ENCODE measurements at regions not wholly inside any gene's neighbourhood (a gene's known extent, or its start where the extent isn't known, plus 50 kb on each side); places are given as distances from the start of the nearest gene placed in this dataset.

- Histone ChIP-seq H2AFZ (ENCODE audit: low read depth, low read length) (no peak overlapping the region), H3K4me2 (ENCODE audit: low read length) (no peak overlapping the region), H3K4me1 (ENCODE audit: insufficient read depth, low read length) (no peaks in the 10 kb centered on the region), H3K27ac (ENCODE audit: low read depth, low read length) (no peak overlapping the region), H3K9me3 (ENCODE audit: insufficient read depth, low read depth, low read length) (no peaks in the 10 kb centered on the region), H3K79me2 (ENCODE audit: insufficient read depth, low read length) (no peaks in the 10 kb centered on the region), H3K9ac (ENCODE audit: low read length) (no peak overlapping the region), H3K4me3 (ENCODE audit: insufficient read depth, low read depth, low read length) (no peak overlapping the region), H4K20me1 (ENCODE audit: insufficient read depth, low read length) (no peaks in the 10 kb centered on the region), H3K27me3 (ENCODE audit: insufficient read depth, low read length) (no peaks in the 10 kb centered on the region), H3K36me3 (ENCODE audit: insufficient read depth, low read length) (no peaks in the 10 kb centered on the region)
- FAIRE-seq (no peak), DNase-seq (ENCODE audit: low read depth) (no peak)
- Mint-ChIP-seq H3K36me3 (ENCODE audit: low read depth, unreplicated experiment) (no peaks in the 10 kb centered on the region), H3K27ac (ENCODE audit: unreplicated experiment) (no peak overlapping the region), H3K4me1 (ENCODE audit: low read depth, unreplicated experiment) (no peaks in the 10 kb centered on the region), H3K27me3 (ENCODE audit: low read depth, unreplicated experiment) (peaks cover 21% of the 10 kb centered on the region), H3K9me3 (ENCODE audit: unreplicated experiment) (peaks cover 12% of the 10 kb centered on the region), H3K4me3 (ENCODE audit: unreplicated experiment) (no peak overlapping the region)
- TF ChIP-seq EZH2 (IDR thresholded peaks at IDR 0.05; ENCODE audit: insufficient read depth, low read length), result no peak
- TF ChIP-seq CTCF (IDR thresholded peaks at IDR 0.05; ENCODE audit: insufficient read depth, low read depth, low read length), result no peak
Measured at GRCh38 chr11:59291228-59291627, 67.5 kb upstream of the OR5AN1 start.

GRCh38 chr11:59289356-59290181 is 69.1 kb upstream of the OR5AN1 start:
- Mint-ChIP-seq H3K36me3 (ENCODE audit: low read depth, unreplicated experiment) (no peaks in the 10 kb centered on the region), H3K27me3 (ENCODE audit: low read depth, unreplicated experiment) (peaks cover 24% of the 10 kb centered on the region), H3K4me3 (ENCODE audit: unreplicated experiment) (no peak overlapping the region), H3K9me3 (ENCODE audit: unreplicated experiment) (peaks cover 10% of the 10 kb centered on the region), H3K27ac (ENCODE audit: unreplicated experiment) (no peak overlapping the region), H3K4me1 (ENCODE audit: low read depth, unreplicated experiment) (no peaks in the 10 kb centered on the region)
- Histone ChIP-seq H3K9me3 (ENCODE audit: insufficient read depth, low read depth, low read length) (no peaks in the 10 kb centered on the region), H3K4me3 (ENCODE audit: insufficient read depth, low read depth, low read length) (no peak overlapping the region), H3K27me3 (ENCODE audit: insufficient read depth, low read length) (peaks cover 8% of the 10 kb centered on the region), H3K4me1 (ENCODE audit: insufficient read depth, low read length) (no peaks in the 10 kb centered on the region), H4K20me1 (ENCODE audit: insufficient read depth, low read length) (no peaks in the 10 kb centered on the region), H3K9ac (ENCODE audit: low read length) (no peak overlapping the region), H3K4me2 (ENCODE audit: low read length) (no peak overlapping the region), H3K79me2 (ENCODE audit: insufficient read depth, low read length) (no peaks in the 10 kb centered on the region), H3K36me3 (ENCODE audit: insufficient read depth, low read length) (no peaks in the 10 kb centered on the region), H3K27ac (ENCODE audit: low read depth, low read length) (no peak overlapping the region), H2AFZ (ENCODE audit: low read depth, low read length) (no peak overlapping the region)
- no peak for DNase-seq (ENCODE audit: low read depth)
- no peak for TF ChIP-seq CTCF (IDR thresholded peaks at IDR 0.05; ENCODE audit: insufficient read depth, low read depth, low read length)
- TF ChIP-seq EZH2 (IDR thresholded peaks at IDR 0.05; ENCODE audit: insufficient read depth, low read length), result no peak
- FAIRE-seq, result no peak

- no peak for FAIRE-seq
- Mint-ChIP-seq H3K9me3 (ENCODE audit: unreplicated experiment) (peaks cover 3% of the 10 kb centered on the region), H3K4me1 (ENCODE audit: low read depth, unreplicated experiment) (no peaks in the 10 kb centered on the region), H3K27me3 (ENCODE audit: low read depth, unreplicated experiment) (peaks cover 28% of the 10 kb centered on the region), H3K36me3 (ENCODE audit: low read depth, unreplicated experiment) (no peaks in the 10 kb centered on the region), H3K4me3 (ENCODE audit: unreplicated experiment) (no peak overlapping the region), H3K27ac (ENCODE audit: unreplicated experiment) (no peak overlapping the region)
- no peak overlapping the region for H3K4me3 ChIP-seq (ENCODE audit: insufficient read depth, low read depth, low read length)
- no peaks in the 10 kb centered on the region for H3K36me3 ChIP-seq (ENCODE audit: insufficient read depth, low read length)
- no peak overlapping the region for H3K9ac ChIP-seq (ENCODE audit: low read length)
- H3K27me3 ChIP-seq (ENCODE audit: insufficient read depth, low read length), result peaks cover 11% of the 10 kb centered on the region
- no peaks in the 10 kb centered on the region for H3K79me2 ChIP-seq (ENCODE audit: insufficient read depth, low read length)
- H3K27ac ChIP-seq (ENCODE audit: low read depth, low read length), result no peak overlapping the region
- H3K4me1 ChIP-seq (ENCODE audit: insufficient read depth, low read length), result no peaks in the 10 kb centered on the region
- DNase-seq (ENCODE audit: low read depth), result no peak
- no peak for TF ChIP-seq CTCF (IDR thresholded peaks at IDR 0.05; ENCODE audit: insufficient read depth, low read depth, low read length)
- TF ChIP-seq EZH2 (IDR thresholded peaks at IDR 0.05; ENCODE audit: insufficient read depth, low read length), result no peak
- H3K4me2 ChIP-seq (ENCODE audit: low read length), result no peak overlapping the region
- no peaks in the 10 kb centered on the region for H3K9me3 ChIP-seq (ENCODE audit: insufficient read depth, low read depth, low read length)
- H2AFZ ChIP-seq (ENCODE audit: low read depth, low read length), result no peak overlapping the region
- no peaks in the 10 kb centered on the region for H4K20me1 ChIP-seq (ENCODE audit: insufficient read depth, low read length)
Measured at GRCh38 chr11:59285716-59286260, 72.9 kb upstream of the OR5AN1 start.
